IMR-90 (cell line): ENCODE measurements at regions not wholly inside any gene's neighbourhood (a gene's known extent, or its start where the extent isn't known, plus 50 kb on each side); places are given as distances from the start of the nearest gene placed in this dataset.

Experiments used
- ATAC-seq: fragments of 200-7000 bp; cut with Tn5 transposase; 2 replicates; pipeline ENCODE4 v1.9.1; 2020; ENCODE audit warnings: low read depth, mild to moderate bottlenecking, moderate library complexity
- BruUV-seq: library from RNA; stranded (reverse); fragments of 400-500 nt; replicated peaks from 2 replicates; lab custom pipeline; 2021; lab: Mats Ljungman, UMichigan
- CTCF ChIA-PET: fragments of 300-600 bp; formaldehyde crosslinking; extraction: SDS; loops from one replicate; lab custom pipeline; 2021; ENCODE audit warnings: antibody characterized with exemption; lab: Yijun Ruan, JAX
- POLR2A ChIA-PET: fragments of 300-600 bp; sonication (Branson Sonifier 250); formaldehyde crosslinking; loops from one replicate; lab custom pipeline; 2022; ENCODE audit warnings: antibody characterized with exemption; ENCODE audit not compliant: unreplicated experiment; lab: Charles Lee
- DNase-seq: peaks from one replicate; pipeline ENCODE4 v3.0.0; 2013
- H2AFZ ChIP-seq: replicated peaks from 2 replicates; pipeline ENCODE3; 2013; ENCODE audit warnings: low read length, mild to moderate bottlenecking; ENCODE audit not compliant: poor library complexity
- H2AK5ac ChIP-seq: 2 replicates; pipeline ENCODE4 v1.6.1; 2013; ENCODE audit warnings: low read depth, low read length, inconsistent platforms
- H2AK9ac ChIP-seq: replicated peaks from 2 replicates; pipeline ENCODE3; 2013; ENCODE audit warnings: mild to moderate bottlenecking, low read depth, low read length, moderate library complexity; ENCODE audit not compliant: poor library complexity
- H2BK120ac ChIP-seq: 2 replicates; pipeline ENCODE4 v1.6.1; 2013; ENCODE audit warnings: low read depth, low read length, inconsistent platforms
- H2BK15ac ChIP-seq: 3 replicates; pipeline ENCODE4 v1.6.1; 2013; ENCODE audit warnings: low read depth, low read length, inconsistent platforms
- H2BK20ac ChIP-seq: 2 replicates; pipeline ENCODE4 v1.6.1; 2013; ENCODE audit warnings: low read depth, mild to moderate bottlenecking, inconsistent platforms, low read length, moderate library complexity
- H2BK5ac ChIP-seq: 2 replicates; pipeline ENCODE4 v1.6.1; 2013; ENCODE audit warnings: mild to moderate bottlenecking, low read depth, low read length, inconsistent platforms; ENCODE audit not compliant: poor library complexity, severe bottlenecking
- H3K14ac ChIP-seq: replicated peaks from 2 replicates; pipeline ENCODE4 v1.6.1; 2013; ENCODE audit warnings: low read depth, low read length, inconsistent platforms
- H3K18ac ChIP-seq: 2 replicates; pipeline ENCODE4 v1.6.1; 2013; ENCODE audit warnings: low read depth, low read length, control low read depth
- H3K23ac ChIP-seq: 2 replicates; pipeline ENCODE4 v1.6.1; 2013; ENCODE audit warnings: low read depth, low read length, inconsistent platforms
- H3K27ac ChIP-seq: 2 replicates; pipeline ENCODE4 v1.5.1; 2013; ENCODE audit warnings: mild to moderate bottlenecking, control low read depth, low read length; ENCODE audit not compliant: insufficient read depth
- H3K27me3 ChIP-seq: 2 replicates; pipeline ENCODE4 v1.6.1; 2013; ENCODE audit warnings: low read length; ENCODE audit not compliant: control insufficient read depth, insufficient read depth
- H3K36me3 ChIP-seq: 2 replicates; pipeline ENCODE4 v1.6.1; 2013; ENCODE audit warnings: low read length, mixed read lengths; ENCODE audit not compliant: control insufficient read depth, insufficient read depth
- H3K4ac ChIP-seq: 2 replicates; pipeline ENCODE4 v1.6.1; 2013; ENCODE audit warnings: low read depth, low read length, inconsistent platforms
- H3K4me1 ChIP-seq: 2 replicates; pipeline ENCODE4 v1.6.1; 2013; ENCODE audit warnings: low read length, mixed read lengths; ENCODE audit not compliant: control insufficient read depth, insufficient read depth
- H3K4me2 ChIP-seq: 2 replicates; pipeline ENCODE4 v1.6.1; 2013; ENCODE audit warnings: low read depth, mild to moderate bottlenecking, control low read depth, low read length, moderate library complexity
- H3K4me3 ChIP-seq: 2 replicates; pipeline ENCODE4 v1.5.1; 2013; ENCODE audit warnings: low read depth, mild to moderate bottlenecking, control low read depth, low read length, moderate library complexity; ENCODE audit not compliant: insufficient read depth
- H3K56ac ChIP-seq: 2 replicates; pipeline ENCODE4 v1.6.1; 2013; ENCODE audit warnings: low read length, inconsistent platforms; ENCODE audit not compliant: insufficient read depth; ENCODE audit errors: extremely low read depth
- H3K79me1 ChIP-seq, 2 experiments: 2 replicates each; pipeline ENCODE4 v1.6.1; 2013; ENCODE audit warnings: low read length in 2 of 2, inconsistent platforms in 1 of 2, low read depth in 1 of 2
- H3K9ac ChIP-seq: 2 replicates; pipeline ENCODE4 v1.6.1; 2013; ENCODE audit warnings: low read depth, low read length, control low read depth
- H3K9me1 ChIP-seq: 2 replicates; pipeline ENCODE4 v1.6.1; 2013; ENCODE audit warnings: low read length, inconsistent platforms; ENCODE audit not compliant: insufficient read depth
- H3K9me3 ChIP-seq: 2 replicates; pipeline ENCODE4 v1.6.1; 2013; ENCODE audit warnings: low read length; ENCODE audit not compliant: control insufficient read depth, insufficient read depth
- H4K20me1 ChIP-seq: 2 replicates; pipeline ENCODE4 v1.6.1; 2013; ENCODE audit warnings: low read length, inconsistent platforms; ENCODE audit not compliant: insufficient read depth
- H4K5ac ChIP-seq: 2 replicates; pipeline ENCODE4 v1.6.1; 2013; ENCODE audit warnings: mild to moderate bottlenecking, low read depth, low read length, control low read depth
- H4K8ac ChIP-seq, 2 experiments: 2 replicates each; pipeline ENCODE4 v1.6.1; 2013; ENCODE audit warnings: low read depth in 2 of 2, low read length in 2 of 2, control low read depth in 1 of 2, inconsistent platforms in 1 of 2
- H4K91ac ChIP-seq: 2 replicates; pipeline ENCODE4 v1.6.1; 2013; ENCODE audit warnings: low read depth, low read length, inconsistent platforms; ENCODE audit not compliant: insufficient read depth
- BHLHE40 ChIP-seq: fragments of 150-350 bp; IDR thresholded peaks from 2 replicates; pipeline ENCODE4 v1.6.1; 2016; ENCODE audit warnings: mild to moderate bottlenecking, low read depth, low read length
- CHD1 ChIP-seq: IDR thresholded peaks from 2 replicates; pipeline ENCODE4 v1.6.1; 2012; ENCODE audit warnings: low read depth, low read length, improper control_type of control experiment
- FOS ChIP-seq: fragments of 150-350 bp; IDR thresholded peaks from 2 replicates; pipeline ENCODE4 v1.6.1; 2016; ENCODE audit warnings: low read depth, low read length
- MAFK ChIP-seq: IDR thresholded peaks from 2 replicates; pipeline ENCODE4 v1.6.1; 2012; ENCODE audit warnings: low read depth, low read length, improper control_type of control experiment
- MAZ ChIP-seq: IDR thresholded peaks from 2 replicates; pipeline ENCODE4 v1.6.1; 2012; ENCODE audit warnings: low read depth, mild to moderate bottlenecking, low read length, improper control_type of control experiment, moderate library complexity, borderline replicate concordance
- NFE2L2 ChIP-seq: fragments of 150-350 bp; IDR thresholded peaks from 2 replicates; pipeline ENCODE4 v1.6.1; 2016; ENCODE audit warnings: low read depth, mild to moderate bottlenecking, low read length
- POLR2A ChIP-seq: IDR thresholded peaks from 2 replicates; pipeline ENCODE4 v1.6.1; 2012; ENCODE audit warnings: mild to moderate bottlenecking, low read depth, low read length
- RAD21 ChIP-seq: IDR thresholded peaks from 2 replicates; pipeline ENCODE4 v1.6.1; 2012; ENCODE audit warnings: low read length, improper control_type of control experiment
- RCOR1 ChIP-seq: IDR thresholded peaks from 2 replicates; pipeline ENCODE4 v1.6.1; 2012; ENCODE audit warnings: mild to moderate bottlenecking, low read length, improper control_type of control experiment; ENCODE audit not compliant: insufficient replicate concordance
- RFX5 ChIP-seq: IDR thresholded peaks from 2 replicates; pipeline ENCODE4 v1.8.0; 2012; ENCODE audit warnings: low read depth, mild to moderate bottlenecking, low read length, moderate library complexity
- SMC3 ChIP-seq: fragments of 150-350 bp; IDR thresholded peaks from 2 replicates; pipeline ENCODE4 v1.6.1; 2016; ENCODE audit warnings: low read depth, mild to moderate bottlenecking, antibody characterized with exemption, low read length, moderate library complexity
- WGBS, 2 experiments: methylation state at CpG; one replicate each; pipeline versions ENCODE4 v1.1.5 to v1.1.7; 2013; ENCODE audit warnings: missing lambda C conversion rate in 2 of 2; ENCODE audit not compliant: insufficient read length in 1 of 2; ENCODE audit errors: extremely low coverage in 2 of 2; 5-methylcytosine and 5-hydroxymethylcytosine counted together
- dilution Hi-C: fragments of 300-500 bp; cut with HindIII; formaldehyde crosslinking; loops from one replicate; pipeline ENCODE4 v1.14.3; 2018; ENCODE audit warnings: low sequenced_read_pairs; ENCODE audit not compliant: unreplicated experiment
- in situ Hi-C: fragments of 300-500 bp; cut with MboI; formaldehyde crosslinking; loops from 3 replicates; pipeline ENCODE4 v1.14.3; 2019; ENCODE audit warnings: low sequenced_read_pairs, inconsistent platforms, mixed read lengths
- intact Hi-C: fragments of 100-400 bp; cut with micrococcal nuclease; formaldehyde crosslinking; loops from 2 replicates; pipeline ENCODE4 v1.10.0; 2022
- TF ChIP-seq, protein P1 (sequence below): fragments of 150-350 bp; IDR thresholded peaks from 2 replicates; pipeline ENCODE4 v1.6.1; 2016; ENCODE audit warnings: low read depth, mild to moderate bottlenecking, low read length, moderate library complexity, borderline replicate concordance
- TF ChIP-seq, protein P2 (sequence below): fragments of 150-350 bp; IDR thresholded peaks from 2 replicates; pipeline ENCODE4 v1.6.1; 2017; ENCODE audit warnings: mild to moderate bottlenecking, antibody characterized with exemption, low read length, low read depth

DNA sequence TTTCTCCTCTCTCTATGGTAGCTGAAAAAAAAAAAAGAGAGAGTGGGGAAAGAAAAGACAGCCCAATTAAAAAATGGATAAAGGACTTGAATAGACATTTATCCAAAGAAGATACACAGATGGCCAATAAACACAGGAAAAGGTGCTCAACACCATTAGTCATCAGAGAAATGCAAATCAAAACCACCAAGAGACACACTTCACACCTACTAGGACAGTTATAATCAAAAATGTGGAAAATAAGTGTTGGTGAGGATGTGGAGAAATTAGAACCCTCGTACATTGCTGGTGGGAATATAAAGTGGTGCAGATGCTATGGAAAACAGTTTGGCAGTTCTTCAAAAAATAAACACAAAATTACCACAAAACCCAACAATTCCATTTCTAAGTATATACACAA lies 172.4 kb upstream of the GRIN2B start:
- Histone ChIP-seq H3K14ac (no peak overlapping the region), H3K9ac (no peak overlapping the region), H3K9me1 (no peaks in the 10 kb centered on the region), H3K79me1 (no peaks in the 10 kb centered on the region), H3K27ac (no peak overlapping the region), H4K20me1 (no peaks in the 10 kb centered on the region), H2BK15ac (no peak overlapping the region), H3K27me3 (no peaks in the 10 kb centered on the region), H3K4me3 (no peak overlapping the region), H4K5ac (no peak overlapping the region), H2AFZ (no peak overlapping the region), H3K56ac (no peak overlapping the region), H2AK9ac (no peak overlapping the region), H3K9me3 (no peaks in the 10 kb centered on the region; the same call in 1 of the 2 replicates), H3K18ac (no peak overlapping the region), H2AK5ac (no peak overlapping the region), H4K91ac (no peak overlapping the region), H2BK120ac (no peak overlapping the region), H2BK20ac (no peak overlapping the region), H3K4me2 (no peak overlapping the region), H3K4ac (no peak overlapping the region), H2BK5ac (no peak overlapping the region), H3K36me3 (no peaks in the 10 kb centered on the region), H3K4me1 (no peaks in the 10 kb centered on the region), H3K23ac (no peak overlapping the region), H4K8ac (no peak overlapping the region)
- TF ChIP-seq, protein P1, sequence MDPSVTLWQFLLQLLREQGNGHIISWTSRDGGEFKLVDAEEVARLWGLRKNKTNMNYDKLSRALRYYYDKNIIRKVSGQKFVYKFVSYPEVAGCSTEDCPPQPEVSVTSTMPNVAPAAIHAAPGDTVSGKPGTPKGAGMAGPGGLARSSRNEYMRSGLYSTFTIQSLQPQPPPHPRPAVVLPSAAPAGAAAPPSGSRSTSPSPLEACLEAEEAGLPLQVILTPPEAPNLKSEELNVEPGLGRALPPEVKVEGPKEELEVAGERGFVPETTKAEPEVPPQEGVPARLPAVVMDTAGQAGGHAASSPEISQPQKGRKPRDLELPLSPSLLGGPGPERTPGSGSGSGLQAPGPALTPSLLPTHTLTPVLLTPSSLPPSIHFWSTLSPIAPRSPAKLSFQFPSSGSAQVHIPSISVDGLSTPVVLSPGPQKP: no peak
- no peak for TF ChIP-seq RAD21
- TF ChIP-seq CHD1: no peak
- TF ChIP-seq FOS: no peak
- no peak for TF ChIP-seq RCOR1
- TF ChIP-seq, protein P2, sequence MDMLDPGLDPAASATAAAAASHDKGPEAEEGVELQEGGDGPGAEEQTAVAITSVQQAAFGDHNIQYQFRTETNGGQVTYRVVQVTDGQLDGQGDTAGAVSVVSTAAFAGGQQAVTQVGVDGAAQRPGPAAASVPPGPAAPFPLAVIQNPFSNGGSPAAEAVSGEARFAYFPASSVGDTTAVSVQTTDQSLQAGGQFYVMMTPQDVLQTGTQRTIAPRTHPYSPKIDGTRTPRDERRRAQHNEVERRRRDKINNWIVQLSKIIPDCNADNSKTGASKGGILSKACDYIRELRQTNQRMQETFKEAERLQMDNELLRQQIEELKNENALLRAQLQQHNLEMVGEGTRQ: no peak
- TF ChIP-seq NFE2L2: no peak
- no peak for TF ChIP-seq RFX5
- no peak for TF ChIP-seq MAZ
- TF ChIP-seq POLR2A: no peak
- TF ChIP-seq MAFK: no peak
- TF ChIP-seq SMC3: no peak
- TF ChIP-seq BHLHE40: no peak
- intact Hi-C loops (no loop called here), dilution Hi-C loops (no loop called here), in situ Hi-C loops (loop anchor here (25.0 kb wide), 1 partner anchor 417 kb away; no protein-coding TSS in a partner anchor)
- POLR2A ChIA-PET: no interaction called here
- CTCF ChIA-PET: no interaction called here
- DNase-seq: no peak
- BruUV-seq: no TSS peak
- no peak for ATAC-seq
- WGBS, 2 experiments: no CpG with 5 or more reads among the region's 1 CpG
